NCI-H69 (cell line): ENCODE measurements at regions not wholly inside any gene's neighbourhood (a gene's known extent, or its start where the extent isn't known, plus 50 kb on each side); places are given as distances from the start of the nearest gene placed in this dataset.

ENCODE experiments used
- DNase-seq: peaks from one replicate; lab custom pipeline; 2025; lab: John Stamatoyannopoulos, UW

DNA sequence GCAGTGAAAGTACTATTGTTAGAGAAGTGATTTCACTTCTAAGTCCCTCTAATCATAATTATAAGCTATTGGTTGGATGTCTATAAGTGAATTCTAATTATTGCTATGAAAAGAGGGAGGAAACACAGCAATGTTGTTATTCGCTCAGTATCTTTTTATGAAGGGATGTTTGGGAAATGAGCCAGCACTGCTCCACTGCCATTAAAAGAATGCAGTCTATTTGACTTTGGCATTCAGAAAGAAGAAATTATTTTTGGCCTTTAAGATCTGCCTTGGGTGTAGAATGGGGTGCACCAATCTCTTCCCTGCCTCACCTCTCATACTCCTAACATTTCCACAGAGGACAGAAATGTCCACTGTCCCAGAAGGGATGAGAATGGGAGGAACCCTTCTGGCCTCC, 332.0 kb downstream of the SPATA31D1 start:
- no peak for DNase-seq

DNA sequence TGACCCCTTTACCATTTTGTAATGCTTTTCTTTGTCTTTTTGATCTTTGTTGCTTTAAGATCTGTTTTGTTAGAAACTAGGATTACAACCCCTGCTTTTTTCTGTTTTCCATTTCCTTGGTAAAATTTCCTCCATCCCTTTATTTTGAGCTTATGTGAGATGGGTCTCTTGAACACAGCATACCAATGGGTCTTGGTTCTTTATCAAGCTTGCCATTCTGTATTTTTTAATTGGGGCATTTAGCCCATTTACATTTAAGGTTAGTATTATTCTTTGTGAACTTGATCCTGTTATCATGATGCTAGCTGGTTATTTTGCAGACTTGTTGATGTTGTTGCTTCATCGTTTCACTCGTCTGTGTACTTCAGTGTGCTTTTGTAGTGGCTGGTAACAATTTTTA, 337.3 kb downstream of the SPATA31D1 start:
- no peak for DNase-seq

GRCh38 chr9:82327641-82328040, 339.1 kb downstream of the SPATA31D1 start:
- no peak for DNase-seq

DNA sequence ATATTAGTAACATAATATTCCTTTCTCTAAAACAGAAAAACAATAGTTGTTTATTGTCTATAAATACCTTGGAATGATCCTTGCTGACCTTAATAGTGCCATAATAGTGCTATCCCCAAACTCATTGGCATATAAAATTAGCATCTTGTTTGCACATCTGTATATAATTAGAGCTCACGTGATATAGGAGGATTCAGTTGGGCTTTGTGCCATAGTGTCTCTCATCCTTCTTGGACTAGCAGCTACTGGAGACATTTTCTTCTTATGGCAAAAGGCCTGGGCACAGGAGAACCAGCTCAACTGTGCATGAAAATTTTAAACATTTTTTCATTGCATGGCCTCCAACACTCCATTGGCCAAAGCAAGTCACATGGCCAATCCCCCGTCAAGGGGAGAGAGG, 342.5 kb downstream of the SPATA31D1 start:
- DNase-seq = peak; percentile 74

DNA sequence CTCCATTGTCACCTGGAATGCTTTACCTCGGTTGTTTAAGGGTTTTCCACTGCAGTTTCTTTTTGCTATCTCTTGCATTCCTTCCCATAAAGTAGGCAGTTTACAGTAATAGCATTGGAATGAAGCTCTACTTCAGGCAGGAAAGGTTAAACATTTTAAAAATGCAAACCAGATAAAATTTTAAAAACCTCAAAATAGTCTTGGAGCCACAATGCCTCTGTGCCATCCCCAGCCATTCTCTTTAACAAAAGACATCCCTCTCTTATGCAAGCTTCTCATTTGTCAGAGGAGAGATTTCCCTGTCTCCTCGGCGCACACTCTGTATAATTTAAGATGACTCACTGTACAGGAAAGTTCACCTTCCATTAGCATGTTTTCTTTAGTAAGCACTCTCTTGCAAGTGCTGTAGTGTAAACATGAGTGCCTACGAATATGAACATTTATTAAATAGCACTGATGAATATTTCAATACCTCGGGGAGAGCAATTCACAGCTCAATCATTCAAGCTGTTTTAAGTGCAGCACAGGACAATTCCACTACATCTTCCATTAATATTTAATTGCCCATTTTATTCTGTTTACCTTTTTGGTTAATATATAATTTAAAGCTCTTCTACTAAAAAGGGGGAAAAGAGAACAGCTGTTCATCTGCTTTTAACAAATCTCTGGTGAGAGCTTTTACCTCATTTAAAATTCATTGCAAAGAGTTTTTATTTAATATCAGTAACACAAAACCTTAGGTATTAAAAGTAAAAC, 343.6 kb downstream of the SPATA31D1 start:
- DNase-seq = peak; percentile 94

- DNase-seq = peak; percentile 88
These were observed 344.2 kb downstream of the SPATA31D1 start for GRCh38 chr9:82332774-82333152.

DNA sequence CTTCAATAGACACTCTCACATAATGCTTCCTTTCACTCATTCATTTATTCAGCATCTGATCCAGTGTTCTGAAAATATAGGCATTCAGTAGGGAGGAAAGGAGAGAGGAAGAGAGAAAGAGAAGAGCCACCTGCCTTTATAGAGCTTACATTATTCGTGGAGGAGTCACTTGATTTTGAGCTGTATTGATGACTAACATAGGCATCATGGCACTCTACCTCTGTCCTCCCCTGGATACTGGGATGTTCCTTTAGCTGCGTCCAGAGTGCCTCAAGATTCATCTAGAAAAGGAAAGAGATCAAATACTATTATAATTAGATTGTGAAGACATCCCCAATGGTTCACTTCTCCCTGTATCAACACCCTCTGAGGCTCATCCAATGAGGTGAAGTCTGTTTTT, 345.1 kb downstream of the SPATA31D1 start:
- DNase-seq = no peak

GRCh38 chr9:82334286-82334685, 345.7 kb downstream of the SPATA31D1 start:
- no peak for DNase-seq

DNA sequence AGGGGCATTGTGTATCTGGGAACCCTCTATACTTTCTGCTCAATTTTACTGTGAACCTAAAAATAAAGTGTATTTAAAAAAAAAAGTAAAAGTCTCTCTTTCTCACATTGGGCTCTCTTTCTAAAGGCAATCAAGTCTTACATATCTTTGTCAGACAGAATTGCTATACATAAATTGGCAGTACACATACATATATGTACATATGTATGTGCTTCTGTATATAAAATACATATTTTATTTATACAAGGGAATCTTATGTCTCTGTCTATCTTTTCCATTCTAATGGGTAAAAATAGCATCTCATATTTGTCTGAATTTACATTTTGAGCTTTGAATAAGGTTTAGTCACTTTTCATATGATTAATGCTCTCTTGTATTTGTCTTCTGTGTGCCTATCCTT, 348.8 kb downstream of the SPATA31D1 start:
- DNase-seq = no peak

- no peak for DNase-seq
These were observed 353.5 kb downstream of the SPATA31D1 start for GRCh38 chr9:82342046-82342445.

DNA sequence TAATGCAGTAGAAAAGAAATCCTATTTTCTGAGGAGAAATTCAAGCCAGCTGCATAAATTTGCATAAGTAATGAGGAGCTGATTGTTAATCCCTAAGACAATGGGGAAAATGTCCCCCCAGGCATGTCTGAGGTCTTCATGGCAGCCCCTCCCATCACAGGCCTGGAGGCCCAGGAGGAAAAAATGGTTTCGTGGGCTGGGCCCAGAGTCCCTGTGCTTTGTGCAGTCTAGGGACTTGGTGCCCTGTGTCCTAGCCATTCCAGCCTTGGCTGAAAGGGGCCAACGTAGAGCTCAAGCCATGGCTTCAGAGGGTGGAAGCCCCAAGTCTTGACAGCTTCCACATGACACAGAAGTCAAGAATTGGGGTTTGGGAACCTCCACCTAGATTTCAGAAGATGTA, 357.5 kb downstream of the SPATA31D1 start:
- DNase-seq = no peak

- no peak for DNase-seq
These were observed 365.2 kb downstream of the SPATA31D1 start for GRCh38 chr9:82353631-82354278.

- no peak for DNase-seq
These were observed 365.7 kb downstream of the SPATA31D1 start for GRCh38 chr9:82354279-82354659.

GRCh38 chr9:82356131-82356530, 367.6 kb downstream of the SPATA31D1 start:
- no peak for DNase-seq

DNA sequence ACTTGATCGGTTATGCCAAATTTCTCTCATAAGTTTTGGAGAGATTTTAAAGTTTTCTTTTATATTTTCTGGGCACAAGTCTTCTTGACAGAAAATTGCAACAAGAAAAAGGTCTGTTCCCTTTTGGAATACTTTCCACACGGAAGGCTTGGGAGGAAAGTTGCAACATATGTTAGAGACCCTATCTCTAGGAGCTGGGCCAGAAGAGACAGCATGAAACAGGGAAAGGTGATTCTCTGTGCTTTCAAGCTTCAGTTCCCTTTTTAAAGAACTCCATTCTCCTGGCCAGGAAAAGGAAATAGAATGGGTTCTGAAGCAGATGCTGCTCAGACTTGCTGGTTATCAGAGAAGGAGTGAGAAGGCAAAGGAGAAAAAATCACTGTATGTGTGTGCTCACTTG, 368.3 kb downstream of the SPATA31D1 start:
- peak; percentile 11 for DNase-seq

DNA sequence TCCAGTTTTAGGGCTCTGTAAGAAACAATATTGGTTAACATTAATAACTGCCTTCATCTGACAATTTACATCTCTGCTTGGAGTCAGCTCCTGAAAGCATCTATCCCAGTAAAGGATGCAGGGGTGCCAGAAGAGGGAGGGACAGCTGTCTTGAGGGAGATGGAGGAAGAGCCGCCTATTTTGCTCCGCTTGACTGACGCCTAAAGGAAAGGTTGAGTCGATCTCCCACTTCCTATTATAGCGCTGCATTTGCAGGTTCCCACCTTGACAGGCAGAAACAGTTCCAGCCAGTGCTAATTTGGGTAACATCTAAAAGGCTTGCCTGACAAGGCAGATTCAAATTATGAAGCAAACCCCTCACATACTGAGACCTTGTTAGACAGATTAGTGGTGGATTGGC, 374.6 kb downstream of the SPATA31D1 start:
- DNase-seq = peak; percentile 99

DNA sequence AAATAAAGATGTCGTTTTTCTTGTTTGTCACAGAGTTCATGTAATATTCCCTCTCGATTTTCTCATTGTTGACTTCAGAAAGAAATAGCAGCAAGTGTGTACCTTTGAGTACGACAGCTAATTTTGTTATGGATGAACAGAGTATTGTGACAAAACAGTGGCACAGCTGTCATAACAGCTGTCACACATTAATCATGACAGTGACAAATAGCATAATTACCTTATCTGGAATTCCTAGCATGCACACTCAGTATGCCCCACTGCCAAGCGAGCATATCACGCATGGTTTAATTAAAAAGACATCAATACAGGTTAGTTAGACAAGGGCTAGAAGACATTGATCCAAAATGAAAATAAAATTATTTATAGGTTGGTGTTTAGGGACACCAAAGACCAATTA, 375.1 kb downstream of the SPATA31D1 start:
- DNase-seq = peak; percentile 86

GRCh38 chr9:82367016-82367415, 378.4 kb downstream of the SPATA31D1 start:
- DNase-seq = peak; percentile 91

- DNase-seq = no peak
These were observed 379.4 kb downstream of the SPATA31D1 start for GRCh38 chr9:82367929-82368328.

GRCh38 chr9:82369251-82369945, 380.8 kb downstream of the SPATA31D1 start:
- DNase-seq = peak; percentile 27

DNA sequence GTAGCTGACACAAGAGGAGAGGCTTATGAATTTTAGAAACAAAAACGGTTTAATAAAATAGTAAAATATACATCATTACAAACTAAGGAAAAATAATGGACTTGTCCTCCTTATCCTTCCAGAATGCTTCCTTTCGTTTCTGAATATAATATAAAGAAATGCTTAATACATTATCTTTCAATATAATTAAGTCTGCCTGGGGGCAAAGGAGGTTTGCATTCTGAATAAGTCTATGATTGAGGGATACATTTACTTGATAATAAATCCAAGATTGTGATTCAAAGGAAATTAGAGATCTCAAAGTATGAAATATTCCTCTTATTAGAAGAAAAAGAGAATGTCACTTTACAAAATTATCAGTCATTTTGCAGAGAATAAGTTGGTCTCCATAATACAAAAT, 386.5 kb downstream of the SPATA31D1 start:
- DNase-seq = no peak

GRCh38 chr9:82376677-82377232, 388.2 kb downstream of the SPATA31D1 start:
- DNase-seq = no peak
